Keratinocyte (primary cell): ENCODE measurements at regions not wholly inside any gene's neighbourhood (a gene's known extent, or its start where the extent isn't known, plus 50 kb on each side); places are given as distances from the start of the nearest gene placed in this dataset.

Experiments
- DNase-seq: peaks from one replicate; pipeline ENCODE4 v3.0.0-alpha.2; 2011; ENCODE audit warnings: low read depth, missing footprints, low spot score
- FAIRE-seq: peaks from 2 replicates; lab custom pipeline; 2011; peaks lifted over from hg19 to GRCh38; lab: Jason Lieb, UNC
- H2AFZ ChIP-seq: 2 replicates; pipeline ENCODE4 v1.6.0; 2012; ENCODE audit warnings: low read length, control low read depth, inconsistent platforms; ENCODE audit not compliant: control insufficient read depth
- H3K27ac ChIP-seq: 2 replicates; pipeline ENCODE4 v1.5.1; 2011; ENCODE audit warnings: low read length; ENCODE audit not compliant: control insufficient read depth, insufficient read depth
- H3K27me3 ChIP-seq: 3 replicates; pipeline ENCODE4 v1.6.0; 2011; ENCODE audit warnings: low read length; ENCODE audit not compliant: control insufficient read depth, insufficient read depth; ENCODE audit errors: extremely low read depth
- H3K36me3 ChIP-seq, 2 experiments: 2 replicates in 1 of 2; 3 replicates in 1 of 2; pipeline ENCODE4 v1.5.1; 2011; ENCODE audit warnings: low read length in 2 of 2, mild to moderate bottlenecking in 1 of 2; ENCODE audit not compliant: control insufficient read depth in 2 of 2, insufficient read depth in 2 of 2; ENCODE audit errors: extremely low read depth in 1 of 2
- H3K4me1 ChIP-seq: 3 replicates; pipeline ENCODE4 v1.5.1; 2011; ENCODE audit warnings: low read length; ENCODE audit not compliant: control insufficient read depth, insufficient read depth; ENCODE audit errors: extremely low read depth
- H3K4me2 ChIP-seq: 3 replicates; pipeline ENCODE4 v1.6.0; 2011; ENCODE audit warnings: low read depth, low read length; ENCODE audit not compliant: control insufficient read depth, insufficient read depth; ENCODE audit errors: extremely low read depth
- H3K4me3 ChIP-seq, 3 experiments: fragments of 200-600 bp in 1 of 3; sonication (generic) in 1 of 3; 2 replicates in 2 of 3; 3 replicates in 1 of 3; pipeline ENCODE4 v1.5.1; 2011 to 2016; ENCODE audit warnings: low read length in 3 of 3, mild to moderate bottlenecking in 3 of 3, control low read depth in 2 of 3, inconsistent platforms in 1 of 3, low read depth in 1 of 3, mixed read lengths in 1 of 3, mixed run types in 1 of 3, moderate library complexity in 1 of 3; ENCODE audit not compliant: control insufficient read depth in 2 of 3, insufficient read depth in 2 of 3; ENCODE audit errors: extremely low read depth in 1 of 3
- H3K79me2 ChIP-seq: 2 replicates; pipeline ENCODE4 v1.6.0; 2012; ENCODE audit warnings: low read length; ENCODE audit not compliant: control insufficient read depth, insufficient read depth
- H3K9ac ChIP-seq: 3 replicates; pipeline ENCODE4 v1.6.0; 2011; ENCODE audit warnings: low read length; ENCODE audit not compliant: control insufficient read depth, insufficient read depth; ENCODE audit errors: extremely low read depth
- H3K9me1 ChIP-seq: 3 replicates; pipeline ENCODE4 v1.6.0; 2011; ENCODE audit warnings: low read length; ENCODE audit not compliant: control insufficient read depth, insufficient read depth; ENCODE audit errors: extremely low read depth
- H3K9me3 ChIP-seq: 2 replicates; pipeline ENCODE4 v1.5.1; 2012; ENCODE audit warnings: low read depth, low read length; ENCODE audit not compliant: control insufficient read depth
- H4K20me1 ChIP-seq: 3 replicates; pipeline ENCODE4 v1.6.0; 2011; ENCODE audit warnings: low read length; ENCODE audit not compliant: control insufficient read depth, insufficient read depth; ENCODE audit errors: extremely low read depth
- EZH2 ChIP-seq: IDR thresholded peaks from one replicate; pipeline ENCODE4 v1.6.1; 2012; ENCODE audit warnings: inconsistent platforms, mild to moderate bottlenecking, low read length, moderate library complexity
- dilution Hi-C: fragments of 300-500 bp; cut with MboI; formaldehyde crosslinking; loops from one replicate; pipeline ENCODE4 v1.7.0; 2020; ENCODE audit warnings: low sequenced_read_pairs; ENCODE audit not compliant: extremely low pct_ligation_motif_present
- TF ChIP-seq, protein P1 (sequence below), 3 experiments: IDR thresholded peaks in 1 of 3; conservative IDR thresholded peaks in 1 of 3; optimal IDR thresholded peaks in 1 of 3; 2 replicates in 2 of 3; 3 replicates in 1 of 3; pipeline versions ENCODE3 to v1.5.1; 2011; ENCODE audit warnings: low read length in 3 of 3, mild to moderate bottlenecking in 3 of 3, moderate library complexity in 2 of 3, control low read depth in 1 of 3, inconsistent platforms in 1 of 3; ENCODE audit not compliant: insufficient read depth in 2 of 3; ENCODE audit errors: extremely low read depth in 1 of 3

DNA sequence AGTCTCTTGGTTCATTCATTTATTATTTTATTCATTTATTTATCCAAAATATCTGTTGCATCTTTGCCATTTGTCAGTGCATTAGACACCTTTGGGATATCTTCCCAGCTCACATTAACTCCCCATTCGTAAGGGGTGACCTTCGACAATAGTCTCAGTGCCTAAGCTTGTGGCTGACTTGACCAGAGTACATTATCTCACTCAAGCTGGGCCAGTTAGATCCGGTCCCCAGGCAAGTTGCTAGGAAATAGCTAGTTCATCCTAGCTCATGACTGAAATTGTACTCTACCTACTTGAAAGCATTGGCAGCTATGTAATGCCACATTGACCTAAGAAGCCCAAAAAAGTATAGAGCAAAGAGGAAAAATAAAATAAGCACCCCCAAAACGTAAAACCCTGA, 165.3 kb downstream of the FBXO8 start:
- no peak overlapping the region for H2AFZ ChIP-seq
- no peak overlapping the region for H3K4me2 ChIP-seq
- no peak overlapping the region for H3K9ac ChIP-seq
- dilution Hi-C loops = no loop called here
- no peaks in the 10 kb centered on the region for H4K20me1 ChIP-seq
- FAIRE-seq (no peak), DNase-seq (no peak)
- no peaks in the 10 kb centered on the region for H3K9me3 ChIP-seq
- no peaks in the 10 kb centered on the region for H3K9me1 ChIP-seq
- no peak for TF ChIP-seq EZH2
- TF ChIP-seq, protein P1, sequence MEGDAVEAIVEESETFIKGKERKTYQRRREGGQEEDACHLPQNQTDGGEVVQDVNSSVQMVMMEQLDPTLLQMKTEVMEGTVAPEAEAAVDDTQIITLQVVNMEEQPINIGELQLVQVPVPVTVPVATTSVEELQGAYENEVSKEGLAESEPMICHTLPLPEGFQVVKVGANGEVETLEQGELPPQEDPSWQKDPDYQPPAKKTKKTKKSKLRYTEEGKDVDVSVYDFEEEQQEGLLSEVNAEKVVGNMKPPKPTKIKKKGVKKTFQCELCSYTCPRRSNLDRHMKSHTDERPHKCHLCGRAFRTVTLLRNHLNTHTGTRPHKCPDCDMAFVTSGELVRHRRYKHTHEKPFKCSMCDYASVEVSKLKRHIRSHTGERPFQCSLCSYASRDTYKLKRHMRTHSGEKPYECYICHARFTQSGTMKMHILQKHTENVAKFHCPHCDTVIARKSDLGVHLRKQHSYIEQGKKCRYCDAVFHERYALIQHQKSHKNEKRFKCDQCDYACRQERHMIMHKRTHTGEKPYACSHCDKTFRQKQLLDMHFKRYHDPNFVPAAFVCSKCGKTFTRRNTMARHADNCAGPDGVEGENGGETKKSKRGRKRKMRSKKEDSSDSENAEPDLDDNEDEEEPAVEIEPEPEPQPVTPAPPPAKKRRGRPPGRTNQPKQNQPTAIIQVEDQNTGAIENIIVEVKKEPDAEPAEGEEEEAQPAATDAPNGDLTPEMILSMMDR (optimal IDR thresholded peaks at IDR 0.05 in 1 of 3, IDR thresholded peaks at IDR 0.05 in 1 of 3, conservative IDR thresholded peaks at IDR 0.05 in 1 of 3; ENCODE audit: extremely low read depth in 1 of 3, insufficient read depth in 2 of 3, low read length in 3 of 3) = no peak
- H3K4me3 ChIP-seq = no peak overlapping the region
- no peaks in the 10 kb centered on the region for H3K79me2 ChIP-seq
- no peak overlapping the region for H3K27ac ChIP-seq
- no peaks in the 10 kb centered on the region for H3K27me3 ChIP-seq
- H3K36me3 ChIP-seq = no peaks in the 10 kb centered on the region
- H3K4me1 ChIP-seq = no peaks in the 10 kb centered on the region

DNA sequence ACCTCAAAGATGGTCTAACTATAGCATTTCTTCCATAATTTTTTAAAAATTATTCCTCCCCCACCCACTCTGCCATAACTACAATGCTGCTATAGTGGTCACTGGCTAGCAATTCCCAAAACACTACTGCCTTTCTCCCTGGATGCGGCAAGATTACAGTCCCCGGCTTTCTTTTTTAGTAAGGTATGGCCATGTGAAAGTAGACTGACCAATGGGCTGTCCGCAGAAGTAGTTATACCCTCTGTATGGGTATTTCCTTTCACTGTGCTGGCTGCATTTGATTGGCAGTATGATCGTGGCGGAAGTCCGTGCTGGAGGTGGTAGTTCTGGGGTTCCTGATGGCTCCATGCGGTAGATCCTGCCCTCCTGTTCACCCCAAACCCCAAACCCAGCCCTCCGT, 166.0 kb downstream of the FBXO8 start:
- dilution Hi-C loops = no loop called here
- no peak overlapping the region for H3K4me3 ChIP-seq
- H3K79me2 ChIP-seq = no peaks in the 10 kb centered on the region
- no peak overlapping the region for H3K27ac ChIP-seq
- H4K20me1 ChIP-seq = no peaks in the 10 kb centered on the region
- H3K9ac ChIP-seq = no peak overlapping the region
- no peaks in the 10 kb centered on the region for H3K27me3 ChIP-seq
- H3K9me3 ChIP-seq = no peaks in the 10 kb centered on the region
- DNase-seq (no peak), FAIRE-seq (no peak)
- H3K4me1 ChIP-seq = no peaks in the 10 kb centered on the region
- no peaks in the 10 kb centered on the region for H3K36me3 ChIP-seq
- no peaks in the 10 kb centered on the region for H3K9me1 ChIP-seq
- H3K4me2 ChIP-seq = no peak overlapping the region
- H2AFZ ChIP-seq = no peak overlapping the region
- TF ChIP-seq EZH2 = no peak
- TF ChIP-seq, protein P1 (optimal IDR thresholded peaks at IDR 0.05 in 1 of 3, IDR thresholded peaks at IDR 0.05 in 1 of 3, conservative IDR thresholded peaks at IDR 0.05 in 1 of 3; ENCODE audit: extremely low read depth in 1 of 3, insufficient read depth in 2 of 3, low read length in 3 of 3) = no peak
